Natural killer cell (primary cell): ENCODE measurements at regions not wholly inside any gene's neighbourhood (a gene's known extent, or its start where the extent isn't known, plus 50 kb on each side); places are given as distances from the start of the nearest gene placed in this dataset.

Experiments used
- ATAC-seq, 3 donors: fragments of 150-1000 bp in 2 of 3; fragments of 200-7000 bp in 1 of 3; cut with Tn5 transposase; 1 replicate in 1 of 3; 2 replicates in 2 of 3; pipeline ENCODE4 v1.10.0; 2021; ENCODE audit warnings: mild to moderate bottlenecking in 2 of 3, moderate library complexity in 2 of 3
- DNase-seq, 2 donors: peaks; one replicate each; pipeline versions ENCODE4 v3.0.0 to v3.0.0-alpha.2; 2013 to 2021; ENCODE audit warnings: mixed read lengths in 1 of 2
- H3K27ac ChIP-seq: one replicate; pipeline ENCODE4 v1.5.1; 2013; ENCODE audit warnings: mild to moderate bottlenecking, low read length
- H3K27me3 ChIP-seq: one replicate; pipeline ENCODE4 v1.6.1; 2013; ENCODE audit warnings: low read length; ENCODE audit not compliant: control insufficient read depth, insufficient read depth
- H3K36me3 ChIP-seq: one replicate; pipeline ENCODE4 v1.6.1; 2013; ENCODE audit warnings: low read length; ENCODE audit not compliant: control insufficient read depth, insufficient read depth
- H3K4me1 ChIP-seq: one replicate; pipeline ENCODE4 v1.6.1; 2013; ENCODE audit warnings: low read length; ENCODE audit not compliant: control insufficient read depth, insufficient read depth
- H3K4me3 ChIP-seq: one replicate; pipeline ENCODE4 v1.5.1; 2013; ENCODE audit warnings: low read length
- H3K9me3 ChIP-seq: one replicate; pipeline ENCODE4 v1.6.1; 2013; ENCODE audit warnings: low read length; ENCODE audit not compliant: control insufficient read depth, insufficient read depth
- H3K27ac Mint-ChIP-seq, 2 donors: one replicate each; pipeline ENCODE4 v1.8.0; 2022; ENCODE audit warnings: mild to moderate bottlenecking in 2 of 2, mixed read lengths in 2 of 2, moderate library complexity in 1 of 2
- H3K27me3 Mint-ChIP-seq, 2 donors: one replicate each; pipeline ENCODE4 v1.8.0; 2022; ENCODE audit warnings: low read depth in 2 of 2, mixed read lengths in 2 of 2
- H3K36me3 Mint-ChIP-seq: one replicate; pipeline ENCODE4 v1.8.0; 2022; ENCODE audit warnings: mixed read lengths
- H3K4me1 Mint-ChIP-seq, 2 donors: one replicate each; pipeline ENCODE4 v1.8.0; 2022; ENCODE audit warnings: mixed read lengths in 2 of 2
- H3K4me3 Mint-ChIP-seq: one replicate; pipeline ENCODE4 v1.8.0; 2022; ENCODE audit warnings: mild to moderate bottlenecking, moderate library complexity, mixed read lengths
- H3K9me3 Mint-ChIP-seq, 2 donors: one replicate each; pipeline ENCODE4 v1.8.0; 2022; ENCODE audit warnings: mixed read lengths in 2 of 2
- WGBS: methylation state at CpG from one replicate; pipeline ENCODE4 v1.1.7; 2013; ENCODE audit warnings: missing lambda C conversion rate; ENCODE audit not compliant: insufficient coverage; 5-methylcytosine and 5-hydroxymethylcytosine counted together
- intact Hi-C: fragments of 100-400 bp; cut with micrococcal nuclease; formaldehyde crosslinking; loops from one replicate; pipeline ENCODE4 v1.14.2; 2022
- TF ChIP-seq, protein P1 (sequence below): fragments of 200-600 bp; IDR thresholded peaks from one replicate; pipeline ENCODE4 v1.8.0; 2022; ENCODE audit warnings: antibody characterized with exemption

- Mint-ChIP-seq H3K4me1 (no peaks in the 10 kb centered on the region), H3K36me3 (no peaks in the 10 kb centered on the region), H3K27ac (no peak overlapping the region), H3K4me3 (no peak overlapping the region), H3K27me3 (peaks cover 0 to 2% of the 10 kb centered on the region in 2 donors), H3K9me3 (peaks cover 0 to 3% of the 10 kb centered on the region in 2 donors)
- H3K27me3 ChIP-seq, result no peaks in the 10 kb centered on the region
- ATAC-seq (no peak), DNase-seq (no peak)
- no peaks in the 10 kb centered on the region for H3K4me1 ChIP-seq
- no peaks in the 10 kb centered on the region for H3K9me3 ChIP-seq
- no peak overlapping the region for H3K4me3 ChIP-seq
- TF ChIP-seq, protein P1, sequence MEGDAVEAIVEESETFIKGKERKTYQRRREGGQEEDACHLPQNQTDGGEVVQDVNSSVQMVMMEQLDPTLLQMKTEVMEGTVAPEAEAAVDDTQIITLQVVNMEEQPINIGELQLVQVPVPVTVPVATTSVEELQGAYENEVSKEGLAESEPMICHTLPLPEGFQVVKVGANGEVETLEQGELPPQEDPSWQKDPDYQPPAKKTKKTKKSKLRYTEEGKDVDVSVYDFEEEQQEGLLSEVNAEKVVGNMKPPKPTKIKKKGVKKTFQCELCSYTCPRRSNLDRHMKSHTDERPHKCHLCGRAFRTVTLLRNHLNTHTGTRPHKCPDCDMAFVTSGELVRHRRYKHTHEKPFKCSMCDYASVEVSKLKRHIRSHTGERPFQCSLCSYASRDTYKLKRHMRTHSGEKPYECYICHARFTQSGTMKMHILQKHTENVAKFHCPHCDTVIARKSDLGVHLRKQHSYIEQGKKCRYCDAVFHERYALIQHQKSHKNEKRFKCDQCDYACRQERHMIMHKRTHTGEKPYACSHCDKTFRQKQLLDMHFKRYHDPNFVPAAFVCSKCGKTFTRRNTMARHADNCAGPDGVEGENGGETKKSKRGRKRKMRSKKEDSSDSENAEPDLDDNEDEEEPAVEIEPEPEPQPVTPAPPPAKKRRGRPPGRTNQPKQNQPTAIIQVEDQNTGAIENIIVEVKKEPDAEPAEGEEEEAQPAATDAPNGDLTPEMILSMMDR, result no peak
- no peak overlapping the region for H3K27ac ChIP-seq
- H3K36me3 ChIP-seq, result no peaks in the 10 kb centered on the region
- intact Hi-C loops, result no loop called here
- 94% methylated on average over 4 of the region's 6 CpGs for WGBS
Measured at GRCh38 chr9:107731115-107731762, 241.7 kb upstream of the KLF4 start.

- intact Hi-C loops, result no loop called here
- no peak for DNase-seq
- Histone ChIP-seq H3K4me1 (no peaks in the 10 kb centered on the region), H3K4me3 (no peak overlapping the region), H3K9me3 (no peaks in the 10 kb centered on the region), H3K36me3 (no peaks in the 10 kb centered on the region), H3K27me3 (no peaks in the 10 kb centered on the region), H3K27ac (no peak overlapping the region)
- Mint-ChIP-seq H3K4me3 (no peak overlapping the region), H3K27ac (no peak overlapping the region), H3K4me1 (no peaks in the 10 kb centered on the region), H3K36me3 (no peaks in the 10 kb centered on the region), H3K9me3 (peaks cover 0 to 3% of the 10 kb centered on the region in 2 donors), H3K27me3 (peaks cover 0 to 2% of the 10 kb centered on the region in 2 donors)
- ATAC-seq, result no peak
- TF ChIP-seq, protein P1, result no peak
- 96% methylated on average over 1 of the region's 1 CpG for WGBS
Measured at GRCh38 chr9:107730666-107731065, 241.1 kb upstream of the KLF4 start.

DNA sequence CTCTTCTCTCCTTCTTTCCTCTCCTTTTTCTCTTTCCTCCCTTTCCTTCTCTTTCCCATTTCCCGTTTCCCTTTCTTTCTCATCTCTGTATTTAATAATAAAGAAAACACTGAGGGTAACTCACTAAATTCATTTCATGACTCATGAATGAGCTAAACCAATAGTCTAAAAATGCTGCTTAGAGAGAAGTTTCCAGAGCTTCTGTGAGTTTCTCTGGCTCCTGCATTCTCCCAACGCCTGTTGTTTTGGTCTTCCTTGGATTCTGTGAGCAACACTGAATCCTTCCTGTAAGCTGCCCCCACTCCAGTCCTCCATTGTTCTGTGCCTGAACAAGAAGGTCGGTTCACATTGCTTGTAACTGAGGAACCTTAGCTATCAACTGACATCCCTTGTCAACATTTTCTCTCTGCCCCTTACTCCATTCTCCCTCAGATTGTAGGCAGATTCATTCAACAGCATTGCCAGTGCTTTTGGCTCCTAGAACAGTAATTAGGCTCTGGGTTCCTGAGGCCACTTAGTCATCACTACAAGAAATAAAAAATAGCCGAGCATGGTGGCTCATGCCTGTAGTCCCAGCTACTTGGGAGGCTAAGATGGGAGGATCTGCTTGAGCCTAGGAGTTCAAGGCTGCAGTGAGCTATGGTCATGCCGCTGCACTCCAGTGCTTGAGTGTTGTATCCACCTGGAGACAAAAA is 237.7 kb upstream of the KLF4 start:
- Histone ChIP-seq H3K4me1 (no peaks in the 10 kb centered on the region), H3K27me3 (no peaks in the 10 kb centered on the region), H3K27ac (no peak overlapping the region), H3K9me3 (no peaks in the 10 kb centered on the region), H3K36me3 (no peaks in the 10 kb centered on the region), H3K4me3 (no peak overlapping the region)
- Mint-ChIP-seq H3K27me3 (peaks cover 0 to 2% of the 10 kb centered on the region in 2 donors), H3K4me1 (no peaks in the 10 kb centered on the region), H3K4me3 (no peak overlapping the region), H3K9me3 (peaks cover 2 to 7% of the 10 kb centered on the region in 2 donors), H3K27ac (no peak overlapping the region), H3K36me3 (no peaks in the 10 kb centered on the region)
- ATAC-seq (no peak), DNase-seq (no peak)
- intact Hi-C loops, result loop anchor here (10.0 kb wide), 1 partner anchor 62 kb away; no protein-coding TSS in a partner anchor
- WGBS, result 79% methylated on average over 4 of the region's 5 CpGs
- TF ChIP-seq, protein P1, result no peak
